ENCODE measurements at regions not wholly inside any gene's neighbourhood (a gene's known extent, or its start where the extent isn't known, plus 50 kb on each side); places are given as distances from the start of the nearest gene placed in this dataset.
A peak's percentile ranks its signal among the peaks of the same experiment; 100 is the strongest.

DNA sequence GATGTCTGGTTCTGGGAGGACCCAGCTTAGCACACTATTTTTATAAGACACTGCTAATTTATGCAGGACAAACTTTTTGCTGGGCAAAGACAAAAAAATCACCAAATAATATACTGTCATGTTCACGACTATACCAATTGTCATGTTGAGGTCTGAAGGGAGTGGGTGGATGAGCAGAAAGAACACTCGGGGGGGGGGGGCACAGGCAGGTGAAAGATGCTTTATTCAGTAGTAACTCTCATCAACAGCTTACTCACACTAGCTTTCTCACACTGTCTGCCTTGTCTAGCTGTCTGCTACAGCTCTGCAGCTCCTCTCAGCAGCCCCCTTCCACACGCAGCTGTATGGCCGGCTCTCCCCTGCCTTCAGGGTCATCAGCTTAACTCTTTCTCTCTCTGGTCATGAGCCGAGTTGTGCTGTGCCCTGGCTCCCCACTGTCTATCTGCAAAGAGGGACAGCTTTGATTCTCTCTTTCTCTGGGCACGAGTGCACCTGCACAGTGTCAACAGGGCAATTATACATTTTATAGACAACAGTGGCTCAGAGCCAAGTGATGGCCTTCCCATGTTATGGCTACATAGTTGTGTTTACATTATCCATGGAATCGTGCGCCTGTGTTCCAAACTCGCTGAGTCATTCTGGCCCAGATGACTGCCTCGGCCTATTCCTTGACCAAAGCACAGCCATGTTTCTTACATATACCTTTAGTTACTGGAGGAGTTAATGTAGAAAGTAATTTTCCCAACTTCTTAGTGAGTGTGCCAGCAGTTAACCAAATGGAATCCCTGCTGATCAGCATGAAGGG, 187.7 kb upstream of the PRSS16 start:
- no peak overlapping the region for H3K27ac ChIP-seq (ENCODE audit: insufficient read depth, low read length)
- H4K20me1 ChIP-seq (ENCODE audit: insufficient read depth, low read length) = no peaks in the 10 kb centered on the region
- H3K27me3 ChIP-seq (ENCODE audit: control insufficient read depth, insufficient read depth, low read length) = no peaks in the 10 kb centered on the region
- H2BK120ac ChIP-seq (ENCODE audit: low read depth, low read length) = no peak overlapping the region
- no peaks in the 10 kb centered on the region for H3K9me3 ChIP-seq (ENCODE audit: control insufficient read depth, insufficient read depth, low read length)
- no peak overlapping the region for H4K8ac ChIP-seq (ENCODE audit: low read depth in 2 of 2, low read length in 2 of 2)
- no peak overlapping the region for H3K4ac ChIP-seq (ENCODE audit: low read depth, low read length)
- intact Hi-C loops (cut with micrococcal nuclease) (no loop called here), in situ Hi-C loops (cut with MboI; ENCODE audit: low sequenced_read_pairs) (no loop called here), dilution Hi-C loops (cut with HindIII; ENCODE audit: low sequenced_read_pairs, unreplicated experiment) (no loop called here)
- 0% methylated on average over 1 of the region's 10 CpGs; no CpG with 5 or more reads in 1 of the 2 experiments for WGBS, 2 experiments (ENCODE audit: extremely low coverage in 2 of 2, insufficient read length in 1 of 2)
- H3K56ac ChIP-seq (ENCODE audit: extremely low read depth, insufficient read depth, low read length) = no peak overlapping the region
- no peak overlapping the region for H2BK20ac ChIP-seq (ENCODE audit: low read depth, low read length)
- TF ChIP-seq, protein P1, sequence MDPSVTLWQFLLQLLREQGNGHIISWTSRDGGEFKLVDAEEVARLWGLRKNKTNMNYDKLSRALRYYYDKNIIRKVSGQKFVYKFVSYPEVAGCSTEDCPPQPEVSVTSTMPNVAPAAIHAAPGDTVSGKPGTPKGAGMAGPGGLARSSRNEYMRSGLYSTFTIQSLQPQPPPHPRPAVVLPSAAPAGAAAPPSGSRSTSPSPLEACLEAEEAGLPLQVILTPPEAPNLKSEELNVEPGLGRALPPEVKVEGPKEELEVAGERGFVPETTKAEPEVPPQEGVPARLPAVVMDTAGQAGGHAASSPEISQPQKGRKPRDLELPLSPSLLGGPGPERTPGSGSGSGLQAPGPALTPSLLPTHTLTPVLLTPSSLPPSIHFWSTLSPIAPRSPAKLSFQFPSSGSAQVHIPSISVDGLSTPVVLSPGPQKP (IDR thresholded peaks at IDR 0.05; ENCODE audit: borderline replicate concordance, low read depth, low read length) = no peak
- TF ChIP-seq FOS (IDR thresholded peaks at IDR 0.05; ENCODE audit: low read depth, low read length) (no peak), NFE2L2 (IDR thresholded peaks at IDR 0.05; ENCODE audit: low read depth, low read length) (peak; percentile 72)
- H2AK9ac ChIP-seq (replicated peaks; ENCODE audit: low read depth, low read length, poor library complexity) = no peak overlapping the region
- no peak overlapping the region for H3K4me3 ChIP-seq (ENCODE audit: insufficient read depth, low read depth, low read length)
- H3K9ac ChIP-seq (ENCODE audit: low read depth, low read length) = no peak overlapping the region
- H2AFZ ChIP-seq (replicated peaks; ENCODE audit: low read length, poor library complexity) = no peak overlapping the region
- ATAC-seq (ENCODE audit: low read depth) (no peak), DNase-seq (peak; percentile 20)
- no peaks in the 10 kb centered on the region for H3K36me3 ChIP-seq (ENCODE audit: control insufficient read depth, insufficient read depth, low read length)
- no peak overlapping the region for H3K14ac ChIP-seq (replicated peaks; ENCODE audit: low read depth, low read length)
- no peak overlapping the region for H3K18ac ChIP-seq (ENCODE audit: low read depth, low read length)
- H3K4me1 ChIP-seq (ENCODE audit: control insufficient read depth, insufficient read depth, low read length) = no peaks in the 10 kb centered on the region
- H3K79me1 ChIP-seq (ENCODE audit: low read depth in 1 of 2, low read length in 2 of 2) = no peaks in the 10 kb centered on the region
- no peak overlapping the region for H2AK5ac ChIP-seq (ENCODE audit: low read depth, low read length)
- no peaks in the 10 kb centered on the region for H3K9me1 ChIP-seq (ENCODE audit: insufficient read depth, low read length)
- no peak overlapping the region for H2BK5ac ChIP-seq (ENCODE audit: low read depth, low read length, poor library complexity, severe bottlenecking)
- H2BK15ac ChIP-seq (ENCODE audit: low read depth, low read length) = no peak overlapping the region
- H4K91ac ChIP-seq (ENCODE audit: insufficient read depth, low read depth, low read length) = no peak overlapping the region
- BruUV-seq (replicated peaks) = no TSS peak
- no peak overlapping the region for H4K5ac ChIP-seq (ENCODE audit: low read depth, low read length)
- no peak overlapping the region for H3K4me2 ChIP-seq (ENCODE audit: low read depth, low read length)
- ChIA-PET POLR2A (ENCODE audit: unreplicated experiment) (interaction anchor here (0.5 kb wide), 1 partner anchor 13 kb away, joined by 4 read pairs; no protein-coding TSS in a partner anchor), CTCF (no interaction called here)
- H3K23ac ChIP-seq (ENCODE audit: low read depth, low read length) = no peak overlapping the region

Measured in IMR-90 (cell line).